ENCODE measurements at regions not wholly inside any gene's neighbourhood (a gene's known extent, or its start where the extent isn't known, plus 50 kb on each side); places are given as distances from the start of the nearest gene placed in this dataset.
A peak's percentile ranks its signal among the peaks of the same experiment; 100 is the strongest.

DNA sequence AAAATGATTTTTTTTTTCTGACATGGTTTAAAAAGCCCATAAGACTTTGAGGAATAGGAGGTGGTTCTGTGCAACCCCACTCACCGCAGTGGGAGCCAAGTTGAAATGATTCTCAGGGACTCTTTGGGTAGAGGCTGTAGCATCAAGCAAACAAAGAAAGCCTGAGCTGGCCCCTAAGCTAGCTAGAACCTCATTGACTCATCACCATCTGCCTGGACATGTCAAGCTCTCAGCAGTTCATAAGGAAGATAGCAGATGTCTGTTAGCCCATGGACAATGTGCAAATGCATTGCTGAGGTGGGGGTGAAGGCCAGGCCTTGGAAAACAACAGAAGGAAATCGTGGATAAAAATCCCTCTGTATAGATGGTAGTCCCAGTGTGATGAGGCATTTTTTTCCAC, 234.8 kb downstream of the NR2F2 start:
- DNase-seq (ENCODE audit: low spot score): no peak
- no peak for ATAC-seq

GRCh38 chr15:96574782-96575181, 244.3 kb downstream of the NR2F2 start:
- no peak for DNase-seq (ENCODE audit: low spot score)
- no peak for ATAC-seq

GRCh38 chr15:96576596-96576995, 246.1 kb downstream of the NR2F2 start:
- DNase-seq (ENCODE audit: low spot score) (no peak), ATAC-seq (no peak)

- no peak for DNase-seq (ENCODE audit: low spot score)
These were observed 247.9 kb downstream of the NR2F2 start for GRCh38 chr15:96578393-96578792.

GRCh38 chr15:96581371-96581770, 250.9 kb downstream of the NR2F2 start:
- ATAC-seq: no peak

More at GRCh38 chr15:96578393-96578792, 247.9 kb downstream of the NR2F2 start:
- no peak for ATAC-seq

DNA sequence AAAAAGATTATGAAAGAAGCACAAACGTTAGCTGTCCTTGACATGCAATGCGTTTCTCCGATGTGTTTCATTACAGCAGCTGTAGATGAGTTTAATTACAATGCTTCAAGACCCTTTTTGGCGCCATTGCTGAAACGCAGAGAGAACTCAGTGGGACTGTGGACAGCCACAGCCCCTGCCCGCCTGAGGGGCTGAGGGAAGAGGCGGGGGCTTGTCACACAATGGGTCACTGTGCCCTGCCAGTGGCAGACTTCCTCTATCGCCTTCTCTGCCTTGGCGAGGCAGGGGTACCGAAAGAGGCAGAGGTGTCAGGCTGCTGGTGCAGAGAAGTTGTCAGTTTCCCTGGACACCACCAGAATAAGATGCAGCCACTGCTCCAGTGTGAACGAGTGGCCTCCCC, 252.0 kb downstream of the NR2F2 start:
- no peak for ATAC-seq

More at GRCh38 chr15:96581371-96581770, 250.9 kb downstream of the NR2F2 start:
- no peak for DNase-seq (ENCODE audit: low spot score)

DNA sequence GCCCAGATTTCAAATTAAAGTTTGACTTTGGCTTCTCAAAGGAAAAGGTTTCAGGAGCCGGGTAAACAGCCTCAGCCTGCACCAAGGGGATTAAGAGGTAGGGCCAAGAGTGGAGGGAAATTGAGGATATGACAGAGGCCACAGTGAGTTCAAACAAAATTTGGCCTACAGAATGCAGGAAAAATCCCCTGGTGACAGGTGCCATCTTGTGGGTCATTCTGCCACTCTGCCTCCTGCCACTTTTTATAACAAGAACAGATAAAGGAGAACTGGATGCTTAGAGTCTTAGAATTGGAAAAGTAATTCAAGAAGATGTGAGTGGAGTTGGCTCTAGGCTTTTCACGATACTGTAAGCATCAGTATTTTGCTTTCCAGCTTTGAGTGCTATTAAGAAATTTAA, 253.2 kb downstream of the NR2F2 start:
- DNase-seq (ENCODE audit: low spot score) (no peak), ATAC-seq (peak; percentile 61)

More for the DNA sequence above, 252.0 kb downstream of the NR2F2 start:
- DNase-seq (ENCODE audit: low spot score): no peak

DNA sequence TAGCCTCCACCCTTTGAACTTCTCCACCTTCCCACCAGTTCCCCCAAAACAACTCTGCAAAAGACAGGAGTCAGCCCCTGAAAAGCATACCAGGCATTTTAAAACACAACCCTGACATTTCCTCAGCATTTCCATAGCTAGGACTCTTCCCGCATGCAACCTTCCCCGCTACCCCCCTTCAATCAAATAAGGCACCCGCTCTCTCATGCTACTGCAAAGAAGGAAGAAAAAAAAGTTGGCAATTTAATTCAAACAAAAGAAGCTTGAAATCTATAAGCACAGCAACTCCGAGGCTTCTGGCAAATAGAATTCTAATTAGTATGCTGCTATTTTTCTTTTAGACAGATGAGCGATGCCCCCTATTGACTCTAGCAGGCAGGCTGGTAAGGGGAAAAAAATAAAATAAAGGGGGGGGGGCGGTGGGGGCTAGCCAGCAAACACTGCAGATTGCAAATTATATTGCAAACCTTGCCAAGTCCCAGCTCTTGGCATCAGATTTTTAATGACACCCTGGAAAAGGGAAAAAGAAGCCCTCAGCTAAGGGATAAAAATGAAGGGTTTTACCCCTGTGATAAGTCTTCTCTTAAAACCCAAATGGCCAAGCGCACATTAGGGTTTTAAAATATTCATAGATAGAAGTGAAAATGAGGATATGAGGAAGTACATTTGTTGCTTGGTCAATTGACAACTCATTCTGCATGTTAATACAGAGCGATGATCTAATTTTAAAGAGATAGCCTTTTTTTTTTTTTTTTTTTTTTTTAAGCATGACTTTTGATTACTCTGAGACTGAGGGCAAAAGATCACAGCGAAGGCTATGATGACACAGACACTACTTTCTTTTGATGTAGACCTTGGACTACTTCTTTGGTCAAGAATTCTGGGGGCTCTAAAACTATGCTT, 255.2 kb downstream of the NR2F2 start:
- DNase-seq (ENCODE audit: low spot score): no peak
- ATAC-seq: no peak

- DNase-seq (ENCODE audit: low spot score): no peak
- ATAC-seq: no peak
These were observed 256.4 kb downstream of the NR2F2 start for GRCh38 chr15:96586901-96587300.

DNA sequence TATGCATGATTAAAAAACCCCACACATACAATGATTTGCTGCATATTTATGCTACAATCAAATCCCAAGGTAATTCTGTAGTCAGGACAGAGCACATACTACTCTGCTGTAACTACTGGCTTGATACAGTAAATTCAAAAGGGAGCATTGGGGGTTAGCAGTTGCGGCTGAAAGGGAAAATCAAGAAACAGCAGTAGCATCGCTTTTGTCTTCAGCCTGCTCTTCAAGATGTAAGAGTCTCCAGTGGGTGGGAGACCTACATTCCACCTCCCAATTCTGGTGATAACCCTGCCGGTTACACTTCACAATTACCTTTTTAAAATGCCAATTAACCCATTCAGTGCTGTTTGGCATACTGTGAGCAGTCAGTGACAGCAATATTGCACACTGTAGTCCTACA, 259.4 kb downstream of the NR2F2 start:
- ATAC-seq (no peak), DNase-seq (ENCODE audit: low spot score) (no peak)

DNA sequence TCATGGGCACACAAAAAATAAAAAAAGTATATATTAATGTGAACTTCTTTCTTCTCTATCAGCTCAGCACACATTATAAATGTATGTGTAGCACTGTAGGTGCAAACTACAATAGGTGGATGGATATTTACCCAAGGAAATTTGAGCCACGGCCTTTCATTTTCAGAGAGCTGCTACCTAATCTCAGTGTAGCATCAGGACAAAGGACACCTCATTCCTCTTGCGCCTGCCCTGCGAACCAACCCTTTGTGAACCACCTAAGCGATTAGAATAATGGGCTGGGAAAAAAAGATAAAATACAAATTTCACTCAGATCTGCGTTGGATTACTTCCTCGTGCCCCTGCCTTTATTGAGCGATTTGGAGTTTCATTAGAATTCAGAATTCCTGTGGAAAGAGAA, 263.2 kb downstream of the NR2F2 start:
- DNase-seq (ENCODE audit: low spot score) (no peak), ATAC-seq (no peak)

- DNase-seq (ENCODE audit: low spot score): peak; percentile 48
- peak; percentile 99 for ATAC-seq
These were observed 265.5 kb downstream of the NR2F2 start for GRCh38 chr15:96595951-96596350.

DNA sequence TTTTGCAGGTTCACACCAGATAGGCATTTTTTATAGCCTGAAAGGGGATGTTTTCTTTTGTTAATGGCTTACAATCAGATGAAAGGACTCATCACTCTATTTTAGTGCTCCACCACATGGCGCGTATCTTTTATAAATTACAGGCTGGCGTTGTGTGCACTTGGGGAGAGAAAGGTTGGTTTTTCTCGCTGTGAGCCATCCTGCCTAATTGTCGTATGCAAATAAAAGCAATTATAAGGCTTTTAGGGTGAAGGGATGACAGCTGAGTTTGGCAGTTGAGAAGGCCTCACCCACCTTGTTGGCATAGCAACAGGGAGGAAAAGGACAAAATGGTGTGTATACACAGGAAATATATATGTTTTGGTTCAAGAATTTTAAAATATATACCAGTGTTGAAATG, 268.0 kb downstream of the NR2F2 start:
- DNase-seq (ENCODE audit: low spot score) (no peak), ATAC-seq (no peak)

- DNase-seq (ENCODE audit: low spot score) (no peak), ATAC-seq (no peak)
These were observed 268.8 kb downstream of the NR2F2 start for GRCh38 chr15:96599268-96599667.

GRCh38 chr15:96600350-96600749, 269.9 kb downstream of the NR2F2 start:
- DNase-seq (ENCODE audit: low spot score) (no peak), ATAC-seq (no peak)

DNA sequence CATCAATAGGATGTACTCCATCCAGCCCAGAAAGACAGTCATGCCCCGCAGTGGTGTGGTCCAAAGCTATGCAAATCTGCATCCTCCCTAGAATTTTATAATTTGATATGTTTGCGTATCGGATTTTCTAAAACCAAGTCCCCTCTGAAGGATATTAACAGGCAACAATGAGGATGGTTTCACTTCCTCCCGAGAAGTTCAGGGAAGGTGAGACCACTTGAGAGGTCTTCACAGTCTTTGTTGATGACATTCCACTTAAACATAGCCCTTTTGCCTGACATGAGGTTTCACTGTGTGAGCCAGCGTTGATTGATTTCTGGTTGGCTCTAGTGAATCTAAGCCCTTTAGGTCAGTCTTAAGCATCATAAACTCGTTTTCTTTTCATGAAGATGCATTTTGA, 276.1 kb downstream of the NR2F2 start:
- DNase-seq (ENCODE audit: low spot score) (no peak), ATAC-seq (no peak)

GRCh38 chr15:96610757-96611156, 280.3 kb downstream of the NR2F2 start:
- ATAC-seq (no peak), DNase-seq (ENCODE audit: low spot score) (no peak)

GRCh38 chr15:96612917-96613316, 282.4 kb downstream of the NR2F2 start:
- ATAC-seq (no peak), DNase-seq (ENCODE audit: low spot score) (no peak)

- ATAC-seq (no peak), DNase-seq (ENCODE audit: low spot score) (no peak)
These were observed 288.7 kb downstream of the NR2F2 start for GRCh38 chr15:96619174-96619573.

DNA sequence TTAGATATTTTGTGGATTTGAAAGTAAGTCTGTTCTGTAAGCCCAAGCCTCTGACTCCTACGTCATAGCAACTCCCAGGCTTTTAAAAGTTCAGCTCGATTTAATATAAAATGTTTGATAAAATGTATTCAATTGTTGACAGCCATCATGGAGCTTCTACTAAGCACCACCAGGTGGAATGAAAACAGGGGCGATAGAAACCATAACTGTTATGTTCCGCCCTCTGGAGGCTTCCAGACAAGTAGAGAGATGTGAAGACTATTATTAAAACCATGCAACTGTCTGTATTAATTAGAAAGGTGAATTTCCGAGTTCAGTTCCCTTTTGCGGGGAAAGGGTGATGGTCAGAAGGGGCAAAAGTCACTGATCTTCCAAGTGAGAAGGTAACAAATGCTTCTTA, 292.2 kb downstream of the NR2F2 start:
- ATAC-seq (no peak), DNase-seq (ENCODE audit: low spot score) (no peak)

DNA sequence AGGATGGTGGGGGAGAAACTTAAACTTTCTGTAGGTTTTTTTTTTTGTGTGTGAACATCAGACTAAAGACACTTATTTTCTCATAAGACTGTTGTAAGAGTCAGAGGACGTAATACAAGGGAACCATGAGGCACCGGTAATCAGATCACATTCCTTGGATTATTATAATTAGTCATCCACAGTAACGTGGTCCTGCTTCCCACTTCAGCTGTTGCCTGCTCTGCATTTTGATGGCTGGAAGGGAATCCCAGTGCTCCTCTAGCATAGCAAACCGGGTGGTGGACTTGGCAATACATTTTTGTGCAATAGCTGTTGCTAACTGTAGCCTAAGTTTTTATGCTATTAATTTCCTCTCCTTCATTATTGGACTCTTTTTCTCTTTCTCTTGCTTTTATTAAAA, 294.8 kb downstream of the NR2F2 start:
- ATAC-seq (no peak), DNase-seq (ENCODE audit: low spot score) (no peak)

DNA sequence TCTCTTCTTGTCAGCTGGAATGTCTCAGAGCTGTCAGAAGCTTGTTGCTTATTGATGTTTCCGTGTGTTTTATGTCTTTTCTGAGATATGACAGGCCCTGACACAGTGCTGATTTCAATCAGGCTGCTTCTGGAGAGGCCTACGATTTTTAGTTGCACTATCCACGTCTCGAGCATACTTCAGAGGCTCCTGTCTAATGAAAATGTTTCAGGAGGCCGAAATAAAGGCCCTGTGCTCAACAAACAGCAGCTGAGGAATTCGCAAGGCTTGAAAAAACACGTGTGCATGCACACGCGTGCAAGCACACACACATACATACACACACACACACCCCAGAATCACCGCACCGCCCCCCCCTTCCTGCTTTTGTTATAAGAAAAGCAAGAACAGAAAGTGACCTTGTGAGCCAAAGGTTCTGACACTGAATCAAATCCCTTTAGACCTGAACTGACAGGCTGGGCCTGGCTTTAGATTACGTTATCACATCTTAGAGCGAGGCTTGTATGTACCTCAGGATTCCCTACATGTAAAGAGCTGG, 296.6 kb downstream of the NR2F2 start:
- DNase-seq (ENCODE audit: low spot score) (no peak), ATAC-seq (no peak)

- peak; percentile 70 for ATAC-seq
These were observed 299.0 kb downstream of the NR2F2 start for GRCh38 chr15:96629511-96629910.

More at GRCh38 chr15:96629511-96629910, 299.0 kb downstream of the NR2F2 start:
- DNase-seq (ENCODE audit: low spot score): peak; percentile 51
